HG02973 (cell line): ENCODE measurements at regions not wholly inside any gene's neighbourhood (a gene's known extent, or its start where the extent isn't known, plus 50 kb on each side); places are given as distances from the start of the nearest gene placed in this dataset.
A peak's percentile ranks its signal among the peaks of the same experiment; 100 is the strongest.

Experiments used
- ATAC-seq: cut with Tn5 transposase; IDR thresholded peaks from one replicate; pipeline ENCODE4 v1.9.1; 2021; ENCODE audit warnings: moderate library complexity; ENCODE audit not compliant: unreplicated experiment

- peak; percentile 95 for ATAC-seq
Observed at GRCh38 chr4:124262211-124263179, 450.0 kb downstream of the ANKRD50 start.

- ATAC-seq, result no peak
Observed at GRCh38 chr4:124265701-124266100, 446.8 kb downstream of the ANKRD50 start.

- no peak for ATAC-seq
Observed at GRCh38 chr4:124266721-124267120, 445.8 kb downstream of the ANKRD50 start.

- no peak for ATAC-seq
Observed at GRCh38 chr4:124276461-124276860, 436.1 kb downstream of the ANKRD50 start.

- ATAC-seq, result no peak
Observed at GRCh38 chr4:124277691-124278090, 434.8 kb downstream of the ANKRD50 start.

GRCh38 chr4:124278477-124278876, 434.1 kb downstream of the ANKRD50 start:
- no peak for ATAC-seq

GRCh38 chr4:124279741-124280140, 432.8 kb downstream of the ANKRD50 start:
- no peak for ATAC-seq

GRCh38 chr4:124282301-124282898, 430.1 kb downstream of the ANKRD50 start:
- no peak for ATAC-seq

GRCh38 chr4:124288706-124289486, 423.6 kb downstream of the ANKRD50 start:
- no peak for ATAC-seq

GRCh38 chr4:124290678-124291077, 421.9 kb downstream of the ANKRD50 start:
- no peak for ATAC-seq

- no peak for ATAC-seq
Observed at GRCh38 chr4:124295413-124295812, 417.1 kb downstream of the ANKRD50 start.

- no peak for ATAC-seq
Observed at GRCh38 chr4:124304941-124305340, 407.6 kb downstream of the ANKRD50 start.

GRCh38 chr4:124306352-124306751, 406.2 kb downstream of the ANKRD50 start:
- ATAC-seq, result no peak

- no peak for ATAC-seq
Observed at GRCh38 chr4:124307143-124307542, 405.4 kb downstream of the ANKRD50 start.

GRCh38 chr4:124318292-124318691, 394.2 kb downstream of the ANKRD50 start:
- no peak for ATAC-seq

- no peak for ATAC-seq
Observed at GRCh38 chr4:124321364-124321763, 391.2 kb downstream of the ANKRD50 start.

- ATAC-seq, result no peak
Observed at GRCh38 chr4:124322234-124323065, 390.1 kb downstream of the ANKRD50 start.

- no peak for ATAC-seq
Observed at GRCh38 chr4:124325690-124326089, 386.8 kb downstream of the ANKRD50 start.

GRCh38 chr4:124329134-124329533, 383.4 kb downstream of the ANKRD50 start:
- ATAC-seq, result no peak

GRCh38 chr4:124330045-124330444, 382.5 kb downstream of the ANKRD50 start:
- ATAC-seq, result no peak

GRCh38 chr4:124331781-124332180, 380.8 kb downstream of the ANKRD50 start:
- ATAC-seq, result no peak
